ENCODE measurements at regions not wholly inside any gene's neighbourhood (a gene's known extent, or its start where the extent isn't known, plus 50 kb on each side); places are given as distances from the start of the nearest gene placed in this dataset.

GRCh38 chr6:40901322-40902055 lies 137.5 kb downstream of the UNC5CL start:
- TF ChIP-seq EZH2 (IDR thresholded peaks at IDR 0.05) (no peak), POLR2AphosphoS5 (IDR thresholded peaks at IDR 0.05; ENCODE audit: borderline replicate concordance, low read depth, low read length) (no peak)

Data from SK-N-MC (cell line).